Neuronal stem cell (in vitro differentiated cells): ENCODE measurements at regions not wholly inside any gene's neighbourhood (a gene's known extent, or its start where the extent isn't known, plus 50 kb on each side); places are given as distances from the start of the nearest gene placed in this dataset.
"Not testable (repeated sequence)": the region's sequence is repeated elsewhere in the genome, so short reads cannot be mapped to it uniquely, and the experiment has no call there.

Source experiments
- DNase-seq: peaks from one replicate; pipeline ENCODE4 v3.0.0-alpha.2; 2013; ENCODE audit warnings: low spot score
- H2AFZ ChIP-seq: one replicate; pipeline ENCODE4 v1.6.1; 2013; ENCODE audit warnings: mild to moderate bottlenecking, low read length, inconsistent platforms
- H2AK5ac ChIP-seq: 2 replicates; pipeline ENCODE4 v1.6.1; 2013; ENCODE audit warnings: low read depth, mild to moderate bottlenecking, inconsistent platforms, low read length, moderate library complexity, mixed read lengths
- H2BK120ac ChIP-seq: 2 replicates; pipeline ENCODE4 v1.6.1; 2013; ENCODE audit warnings: low read depth, mild to moderate bottlenecking, inconsistent platforms, low read length, moderate library complexity, mixed read lengths
- H2BK12ac ChIP-seq: one replicate; pipeline ENCODE4 v1.6.1; 2013; ENCODE audit warnings: low read length, inconsistent platforms
- H2BK15ac ChIP-seq: 2 replicates; pipeline ENCODE4 v1.6.1; 2013; ENCODE audit warnings: mild to moderate bottlenecking, low read length, inconsistent platforms, mixed read lengths
- H2BK5ac ChIP-seq: one replicate; pipeline ENCODE4 v1.6.1; 2013; ENCODE audit warnings: inconsistent platforms, mild to moderate bottlenecking, low read length, moderate library complexity
- H3K14ac ChIP-seq: one replicate; pipeline ENCODE4 v1.6.1; 2013; ENCODE audit warnings: low read length, inconsistent platforms
- H3K18ac ChIP-seq: 2 replicates; pipeline ENCODE4 v1.6.1; 2013; ENCODE audit warnings: low read length, inconsistent platforms
- H3K23ac ChIP-seq: 2 replicates; pipeline ENCODE4 v1.6.1; 2013; ENCODE audit warnings: low read depth, mild to moderate bottlenecking, mixed read lengths, low read length, inconsistent platforms; ENCODE audit not compliant: poor library complexity
- H3K27ac ChIP-seq: replicated peaks from 3 replicates; pipeline ENCODE4 v1.5.1; 2013; ENCODE audit warnings: low read length, inconsistent platforms
- H3K27me3 ChIP-seq, 3 experiments: 2 replicates each; pipeline ENCODE4 v1.6.1; 2013; ENCODE audit warnings: low read length in 3 of 3, mild to moderate bottlenecking in 2 of 3, inconsistent platforms in 1 of 3, low read depth in 1 of 3, mixed read lengths in 1 of 3, moderate library complexity in 1 of 3; ENCODE audit not compliant: control insufficient read depth in 3 of 3, insufficient read depth in 3 of 3
- H3K36me3 ChIP-seq, 2 donors: replicated peaks in 1 of 2; 2 replicates each; pipeline ENCODE4 v1.6.1; 2013; ENCODE audit warnings: low read length in 2 of 2; ENCODE audit not compliant: control insufficient read depth in 2 of 2, insufficient read depth in 2 of 2
- H3K4ac ChIP-seq: 2 replicates; pipeline ENCODE4 v1.6.1; 2013; ENCODE audit warnings: inconsistent platforms, mild to moderate bottlenecking, low read length, moderate library complexity
- H3K4me1 ChIP-seq, 2 donors: 1 replicate in 1 of 2; 2 replicates in 1 of 2; pipeline ENCODE4 v1.6.1; 2013; ENCODE audit warnings: low read length in 2 of 2, low read depth in 1 of 2; ENCODE audit not compliant: control insufficient read depth in 2 of 2, insufficient read depth in 1 of 2
- H3K4me2 ChIP-seq: one replicate; pipeline ENCODE4 v1.6.1; 2013; ENCODE audit warnings: mild to moderate bottlenecking, low read length, inconsistent platforms; ENCODE audit not compliant: insufficient read depth, poor library complexity, severe bottlenecking
- H3K4me3 ChIP-seq, 2 donors: 2 replicates each; pipeline ENCODE4 v1.5.1; 2013; ENCODE audit warnings: low read length in 2 of 2, mild to moderate bottlenecking in 2 of 2, inconsistent platforms in 1 of 2, moderate library complexity in 1 of 2
- H3K79me1 ChIP-seq: one replicate; pipeline ENCODE4 v1.6.1; 2013; ENCODE audit warnings: low read depth, mild to moderate bottlenecking, inconsistent platforms, low read length, moderate library complexity
- H3K9ac ChIP-seq: one replicate; pipeline ENCODE4 v1.6.1; 2013; ENCODE audit warnings: mild to moderate bottlenecking, low read depth, low read length, inconsistent platforms; ENCODE audit not compliant: poor library complexity
- H3K9me3 ChIP-seq, 2 donors: replicated peaks in 1 of 2; 2 replicates each; pipeline versions ENCODE3 to v1.6.1; 2013; ENCODE audit warnings: low read length in 2 of 2, mild to moderate bottlenecking in 2 of 2, inconsistent platforms in 1 of 2, low read depth in 1 of 2, mixed read lengths in 1 of 2, moderate library complexity in 1 of 2; ENCODE audit not compliant: control insufficient read depth in 2 of 2, insufficient read depth in 1 of 2
- H4K8ac ChIP-seq: one replicate; pipeline ENCODE4 v1.6.1; 2013; ENCODE audit warnings: low read depth, mild to moderate bottlenecking, inconsistent platforms, low read length, moderate library complexity
- H4K91ac ChIP-seq: one replicate; pipeline ENCODE4 v1.6.1; 2013; ENCODE audit warnings: low read length, low read depth, mild to moderate bottlenecking, inconsistent platforms; ENCODE audit not compliant: poor library complexity
- WGBS, 2 donors: extraction: QIAGEN DNeasy Blood & Tissue Kit; methylation state at CpG; one replicate each; pipeline ENCODE4 v1.1.7; 2013; ENCODE audit warnings: missing lambda C conversion rate in 2 of 2, mixed read lengths in 1 of 2; ENCODE audit not compliant: insufficient read length in 2 of 2, insufficient replicate concordance in 1 of 2; ENCODE audit errors: extremely low coverage in 2 of 2; 5-methylcytosine and 5-hydroxymethylcytosine counted together

GRCh38 chr2:87515875-87516274 lies 232.0 kb upstream of the PLGLB2 start:
- WGBS, 2 donors = no CpG with 5 or more reads among the region's 3 CpGs
- not testable (repeated sequence) for H4K8ac ChIP-seq

GRCh38 chr2:87516369-87516967 lies 231.4 kb upstream of the PLGLB2 start:
- H2BK5ac ChIP-seq, H4K91ac ChIP-seq, H3K23ac ChIP-seq, H3K4me3 ChIP-seq, H3K36me3 ChIP-seq, DNase-seq, H3K27ac ChIP-seq, H3K27me3 ChIP-seq, H3K14ac ChIP-seq, H3K4me1 ChIP-seq, H3K4me2 ChIP-seq, H2AFZ ChIP-seq, H2BK12ac ChIP-seq, H2AK5ac ChIP-seq, H3K9me3 ChIP-seq, H3K9ac ChIP-seq, H2BK15ac ChIP-seq, H3K79me1 ChIP-seq, H4K8ac ChIP-seq, H3K18ac ChIP-seq, H3K4ac ChIP-seq, H2BK120ac ChIP-seq: not testable (repeated sequence)
- WGBS, 2 donors = no CpG with 5 or more reads among the region's 7 CpGs

More at GRCh38 chr2:87515875-87516274, 232.0 kb upstream of the PLGLB2 start:
- DNase-seq, H3K27ac ChIP-seq, H2BK120ac ChIP-seq, H4K91ac ChIP-seq, H3K4ac ChIP-seq, H3K4me3 ChIP-seq, H2BK12ac ChIP-seq, H3K27me3 ChIP-seq, H2AK5ac ChIP-seq, H2BK5ac ChIP-seq, H3K14ac ChIP-seq, H3K36me3 ChIP-seq, H3K4me2 ChIP-seq, H3K9ac ChIP-seq, H3K4me1 ChIP-seq, H3K79me1 ChIP-seq, H2BK15ac ChIP-seq, H3K9me3 ChIP-seq, H2AFZ ChIP-seq, H3K18ac ChIP-seq, H3K23ac ChIP-seq: not testable (repeated sequence)

- not testable (repeated sequence) for H3K18ac ChIP-seq, H3K27me3 ChIP-seq, H3K4me3 ChIP-seq, H4K91ac ChIP-seq, H2AFZ ChIP-seq, H3K4ac ChIP-seq, H2BK15ac ChIP-seq, DNase-seq, H2BK12ac ChIP-seq, H3K79me1 ChIP-seq, H3K27ac ChIP-seq, H2BK5ac ChIP-seq, H3K36me3 ChIP-seq, H3K9ac ChIP-seq, H3K4me2 ChIP-seq, H2AK5ac ChIP-seq, H2BK120ac ChIP-seq, H3K14ac ChIP-seq, H3K23ac ChIP-seq, H3K4me1 ChIP-seq, H4K8ac ChIP-seq, H3K9me3 ChIP-seq
- no CpG with 5 or more reads among the region's 7 CpGs for WGBS, 2 donors
These were observed 230.4 kb upstream of the PLGLB2 start for GRCh38 chr2:87517438-87517837.

DNA sequence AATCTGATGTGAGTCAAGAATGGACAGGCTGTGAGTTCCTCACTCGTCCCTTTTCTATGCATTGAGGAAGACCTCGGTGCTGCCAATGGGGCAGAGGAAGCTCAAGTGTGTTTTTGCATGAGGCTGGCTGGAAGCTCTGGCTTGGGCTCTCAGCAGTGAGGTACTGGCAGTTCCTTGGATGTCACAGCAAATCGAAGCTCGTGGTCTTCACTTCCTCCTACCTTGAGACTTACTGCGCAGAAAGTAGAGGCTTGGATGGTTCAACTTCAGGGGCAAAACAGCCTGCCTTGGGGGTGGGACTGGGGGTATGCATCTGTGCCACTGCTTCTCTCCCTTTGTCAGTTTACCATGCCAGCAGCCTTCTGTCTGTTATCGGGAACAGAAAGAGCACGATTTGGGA lies 229.8 kb upstream of the PLGLB2 start:
- H2BK12ac ChIP-seq, H2BK120ac ChIP-seq, H2AFZ ChIP-seq, H2AK5ac ChIP-seq, H3K4me2 ChIP-seq, H3K9me3 ChIP-seq, DNase-seq, H3K27me3 ChIP-seq, H3K27ac ChIP-seq, H3K23ac ChIP-seq, H4K8ac ChIP-seq, H3K79me1 ChIP-seq, H4K91ac ChIP-seq, H3K4me3 ChIP-seq, H2BK15ac ChIP-seq, H3K4ac ChIP-seq, H3K14ac ChIP-seq, H3K9ac ChIP-seq, H3K18ac ChIP-seq, H3K4me1 ChIP-seq, H3K36me3 ChIP-seq, H2BK5ac ChIP-seq: not testable (repeated sequence)
- no CpG with 5 or more reads among the region's 7 CpGs for WGBS, 2 donors
